ENCODE measurements at regions not wholly inside any gene's neighbourhood (a gene's known extent, or its start where the extent isn't known, plus 50 kb on each side); places are given as distances from the start of the nearest gene placed in this dataset.

DNA sequence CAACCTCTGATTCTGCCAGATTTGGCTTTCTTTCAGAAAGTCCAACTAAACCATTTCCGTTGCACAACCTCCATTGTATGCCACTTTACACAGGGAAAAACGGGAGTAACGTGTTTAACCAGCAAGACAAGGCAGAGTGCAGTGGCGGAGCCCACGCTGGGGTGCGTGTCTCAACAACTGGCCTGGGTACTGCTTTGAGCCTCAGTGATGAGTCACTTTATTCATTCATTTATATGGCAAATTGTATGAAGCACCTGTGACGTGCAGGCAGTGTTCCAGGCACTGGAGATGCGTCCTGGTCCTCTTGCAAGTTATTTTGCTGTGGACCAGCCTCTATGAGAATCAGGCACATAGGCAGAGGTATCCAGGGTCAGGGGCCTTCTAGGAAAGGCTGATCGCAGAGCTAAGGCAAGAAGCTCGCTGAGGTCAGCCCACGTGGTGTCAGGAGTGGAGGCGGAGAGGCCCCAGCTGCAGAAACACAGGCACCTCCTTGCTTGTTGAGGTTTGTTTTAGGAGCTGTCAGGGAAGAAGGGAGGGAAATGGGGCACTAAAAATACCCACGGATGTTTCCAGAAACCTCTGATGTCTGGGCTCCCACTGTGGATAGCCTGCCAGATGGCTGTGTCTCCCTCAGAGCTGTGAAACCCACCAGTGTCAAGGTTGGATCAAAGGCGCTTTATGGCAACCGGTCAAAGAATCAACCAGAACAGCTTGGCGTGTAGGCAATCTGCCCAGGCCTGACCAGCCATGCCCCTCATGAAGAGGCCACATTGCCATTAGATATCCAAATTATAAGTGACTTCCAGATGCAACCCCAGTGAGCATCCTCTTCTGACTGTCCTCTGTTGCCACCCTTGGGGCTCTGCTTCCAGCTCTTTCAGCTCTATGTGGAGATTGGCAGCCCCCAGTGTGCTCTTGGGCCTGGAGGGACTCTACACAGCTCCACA is 157.2 kb downstream of the CD83 start:
- no peak for DNase-seq (ENCODE audit: low read depth in 4 of 4, low spot score in 1 of 4)

DNA sequence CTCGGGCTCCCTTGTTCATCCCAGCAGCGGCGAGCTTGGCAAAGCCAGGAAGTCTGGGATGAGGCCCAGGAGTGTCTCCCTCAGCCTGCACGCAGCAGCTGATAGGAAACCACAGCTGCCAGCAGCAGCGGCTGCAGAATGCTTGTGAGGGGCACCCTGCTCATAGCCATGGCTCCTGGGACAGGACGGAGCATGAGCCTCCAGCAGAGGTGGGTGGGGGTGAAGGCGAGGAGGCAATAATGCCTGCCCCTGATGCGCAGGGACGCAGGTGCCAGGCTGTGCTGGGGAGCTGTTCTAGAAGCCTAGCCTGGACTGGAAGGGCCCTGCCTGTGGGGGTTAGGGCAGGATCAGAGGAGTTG is 157.9 kb downstream of the CD83 start:
- DNase-seq (ENCODE audit: low read depth in 4 of 4, low spot score in 1 of 4): no peak

DNA sequence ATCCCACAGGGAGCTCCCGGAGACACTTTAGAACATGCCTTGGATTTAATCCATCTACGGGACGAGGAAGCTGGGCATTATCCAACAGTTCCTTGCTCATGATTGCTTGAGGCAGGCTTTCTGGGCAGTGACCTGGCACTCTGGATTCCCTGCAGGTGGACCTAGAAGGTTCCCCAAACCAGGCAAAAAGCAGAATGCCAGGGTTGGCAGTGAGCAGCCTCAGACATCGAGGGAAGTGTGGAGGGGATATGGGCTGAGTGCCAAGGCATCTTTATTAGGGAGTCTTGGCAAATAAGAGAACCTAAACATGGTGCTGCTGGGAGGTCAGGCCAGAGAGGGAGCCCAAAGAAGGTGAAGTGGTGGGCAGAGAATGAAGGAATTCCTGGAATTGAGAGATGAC is 158.5 kb downstream of the CD83 start:
- DNase-seq (ENCODE audit: low read depth in 4 of 4, low spot score in 1 of 4): no peak

DNA sequence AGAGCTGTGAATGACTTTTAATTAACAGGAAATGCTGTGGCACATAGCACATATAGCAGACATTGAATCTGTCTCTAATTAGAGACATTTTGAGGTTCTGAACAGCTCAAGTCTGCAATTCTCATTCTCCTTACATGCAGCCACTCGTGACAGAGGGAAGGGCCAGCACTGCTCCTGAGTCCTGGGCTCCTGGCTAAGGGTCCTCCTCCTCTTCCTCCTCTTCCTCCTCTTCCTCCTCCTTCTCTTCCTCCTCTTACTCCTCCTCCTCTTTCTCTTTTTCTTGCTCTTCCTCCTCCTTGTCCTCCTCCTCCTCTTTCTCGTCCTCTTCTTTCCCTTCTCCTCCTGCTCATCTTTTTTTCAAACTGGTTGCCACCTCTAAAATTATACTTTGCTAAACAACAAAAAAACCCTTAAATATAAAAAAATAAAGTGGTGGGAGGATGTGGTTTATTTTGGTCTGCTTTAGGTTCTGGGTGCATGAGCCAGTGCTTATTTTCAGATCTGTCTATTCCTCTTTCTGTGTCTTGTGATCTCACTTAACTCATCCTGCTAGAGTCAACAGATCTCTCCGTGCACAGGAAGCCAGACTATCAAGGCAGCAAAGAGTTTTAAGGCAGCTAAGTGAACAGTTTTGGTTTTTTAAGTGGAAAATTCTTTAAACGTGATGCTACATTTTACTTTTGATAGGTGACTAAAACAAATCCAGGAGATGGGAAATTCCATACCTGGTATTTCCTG is 159.3 kb downstream of the CD83 start:
- no peak for DNase-seq (ENCODE audit: low read depth in 4 of 4, low spot score in 1 of 4)

DNA sequence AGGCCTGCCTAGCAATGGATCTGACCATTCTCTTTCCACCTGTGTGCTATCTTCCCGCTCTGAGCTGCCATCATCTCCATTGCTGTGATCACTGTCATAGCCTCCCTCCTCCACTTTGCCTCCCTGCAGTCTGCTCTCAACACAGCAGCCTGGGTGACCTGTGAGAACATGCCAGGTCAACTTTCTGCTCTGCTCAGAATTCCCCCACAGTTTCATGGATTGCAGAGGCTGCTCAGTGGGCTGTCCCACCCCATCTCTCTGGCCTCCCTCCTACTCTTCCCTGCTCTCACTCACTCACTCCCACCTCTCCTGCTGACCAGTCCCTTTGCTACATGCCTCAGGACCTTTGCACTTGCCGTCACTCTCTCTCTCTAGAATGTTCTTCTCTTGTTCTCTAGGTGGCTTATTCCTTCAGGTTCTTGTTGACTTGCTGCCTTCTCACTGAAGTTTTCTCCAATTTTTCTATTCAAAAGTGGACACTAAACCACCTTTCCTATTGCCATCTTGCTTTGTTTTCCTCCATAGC is 159.9 kb downstream of the CD83 start:
- DNase-seq (ENCODE audit: low read depth in 4 of 4, low spot score in 1 of 4): no peak

DNA sequence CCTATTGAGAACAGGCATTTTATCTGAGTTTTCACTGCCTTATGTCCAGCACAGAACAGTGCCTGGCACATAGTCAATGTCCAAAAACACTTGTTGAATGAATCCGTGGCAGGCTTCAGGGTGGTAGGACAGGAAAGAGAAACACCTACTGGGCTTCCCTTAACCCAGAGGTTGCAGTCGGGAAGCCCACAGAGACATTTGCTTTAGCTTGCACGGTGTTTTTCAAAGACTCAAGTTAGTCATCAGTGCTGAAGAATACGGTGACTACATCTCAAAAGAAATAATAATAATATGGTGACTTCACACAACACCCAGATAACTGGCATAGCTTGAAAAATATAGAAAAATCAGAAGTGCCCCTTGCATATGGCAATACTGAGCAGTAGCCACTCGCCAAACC is 160.4 kb downstream of the CD83 start:
- no peak for DNase-seq (ENCODE audit: low read depth in 4 of 4, low spot score in 1 of 4)

DNA sequence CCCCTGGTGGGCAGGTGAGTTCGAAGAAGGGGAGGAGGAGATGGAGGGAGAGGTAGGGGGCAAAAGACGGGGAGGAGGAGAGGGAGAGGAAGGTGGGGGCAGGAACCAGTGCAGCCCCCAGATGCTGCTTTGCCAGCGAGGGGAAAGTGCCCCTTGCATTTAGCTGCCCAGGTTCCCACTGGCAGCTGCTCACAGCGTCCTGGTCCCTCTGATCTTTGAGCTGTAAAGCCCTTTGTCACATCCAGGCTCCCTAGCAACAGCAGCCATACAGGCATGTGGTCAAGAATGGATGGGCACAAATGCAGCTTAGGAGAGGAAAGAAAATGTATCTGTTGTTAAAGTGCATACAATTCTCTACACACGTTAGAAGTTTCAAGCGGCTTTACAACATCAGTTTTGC is 160.9 kb downstream of the CD83 start:
- DNase-seq (ENCODE audit: low read depth in 4 of 4, low spot score in 1 of 4): no peak

DNA sequence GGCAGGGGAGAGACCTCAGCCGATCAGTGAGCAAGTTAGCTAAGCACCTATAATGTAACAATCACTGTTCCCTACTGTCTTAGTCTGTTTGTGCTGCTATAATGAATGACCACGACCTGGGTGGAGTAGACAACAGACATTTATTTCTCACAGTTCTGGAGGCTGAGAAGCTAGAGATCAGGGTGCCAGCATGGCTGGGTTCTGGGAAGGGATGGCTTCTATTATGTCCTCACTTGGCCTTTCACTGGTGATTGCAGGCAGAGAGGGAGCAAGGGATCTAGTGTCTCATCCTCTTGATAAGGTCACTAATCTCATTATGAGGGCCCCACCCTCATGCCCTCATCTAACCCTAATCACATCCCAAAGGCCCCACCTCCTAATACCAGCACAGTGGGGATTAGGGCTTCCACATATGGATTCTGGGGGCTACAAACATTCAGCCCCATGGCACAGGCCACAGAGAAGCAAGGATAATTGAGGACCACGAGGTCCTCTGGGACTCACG is 162.5 kb downstream of the CD83 start:
- no peak for DNase-seq (ENCODE audit: low read depth in 4 of 4, low spot score in 1 of 4)

DNA sequence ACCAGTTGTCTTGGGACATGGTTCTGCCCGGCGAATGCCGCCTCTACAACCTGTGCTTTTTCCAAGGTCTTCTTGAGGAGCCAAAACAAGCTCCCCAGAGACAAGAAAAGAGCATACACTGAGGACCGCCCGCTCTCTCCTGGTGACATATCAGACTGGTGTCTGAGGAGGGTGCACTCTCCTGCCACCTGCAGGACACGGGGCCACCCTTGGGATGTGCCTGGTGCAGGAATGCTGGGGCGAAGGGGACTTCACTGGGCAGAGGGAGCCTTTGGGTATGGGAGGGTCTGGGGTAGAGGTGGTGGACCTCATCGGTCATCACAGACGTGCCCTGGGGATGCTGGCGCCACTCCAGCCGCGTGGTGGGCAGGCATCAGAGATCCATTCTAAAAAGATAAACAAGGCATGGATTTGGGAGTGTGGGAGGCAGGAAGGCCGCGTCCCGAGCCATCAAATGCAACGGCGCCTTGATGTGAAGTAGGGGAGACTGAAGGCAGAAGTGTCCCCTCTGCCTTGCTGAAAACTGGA is 163.3 kb downstream of the CD83 start:
- DNase-seq (ENCODE audit: low read depth in 4 of 4, low spot score in 1 of 4): no peak

DNA sequence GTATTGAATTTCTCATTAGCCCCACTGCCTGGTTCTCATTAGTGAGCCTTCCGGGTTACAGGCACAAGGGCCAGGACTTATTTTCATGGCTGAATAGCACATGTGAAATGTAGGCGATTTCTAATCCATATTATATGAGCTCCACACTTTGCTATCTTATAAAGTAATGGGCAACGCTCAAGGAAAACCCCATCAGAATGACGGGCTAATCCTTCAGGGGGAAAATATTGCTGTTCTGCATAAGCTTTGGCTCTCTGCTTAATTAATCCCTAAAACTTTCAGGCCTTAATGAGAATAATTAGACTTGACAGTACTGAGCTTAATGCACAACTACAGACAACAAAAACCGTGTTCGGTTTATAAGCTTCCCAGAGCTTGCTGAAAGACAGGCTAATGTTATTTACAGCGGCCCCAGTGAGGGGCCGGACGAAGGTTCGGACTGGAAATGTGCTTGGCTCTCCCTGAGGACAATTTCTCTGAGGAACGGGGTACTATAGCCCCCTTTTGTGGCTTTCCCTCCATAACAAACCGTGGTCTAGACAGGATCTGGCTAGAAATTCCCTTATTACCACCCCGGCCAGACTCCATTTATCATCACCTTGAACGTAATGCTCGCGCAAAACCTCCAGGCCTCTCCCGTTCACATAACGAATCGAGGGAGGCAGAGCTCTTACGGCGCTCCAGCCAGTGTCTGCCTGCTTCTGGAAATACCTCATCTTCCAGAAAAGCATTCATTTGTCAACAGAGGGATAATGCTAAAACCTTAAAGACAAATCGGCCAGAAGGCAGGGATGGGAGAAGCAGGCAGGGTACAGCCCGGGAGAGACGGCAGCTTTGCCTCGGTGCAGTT is 164.5 kb downstream of the CD83 start:
- no peak for DNase-seq (ENCODE audit: low read depth in 4 of 4, low spot score in 1 of 4)

DNA sequence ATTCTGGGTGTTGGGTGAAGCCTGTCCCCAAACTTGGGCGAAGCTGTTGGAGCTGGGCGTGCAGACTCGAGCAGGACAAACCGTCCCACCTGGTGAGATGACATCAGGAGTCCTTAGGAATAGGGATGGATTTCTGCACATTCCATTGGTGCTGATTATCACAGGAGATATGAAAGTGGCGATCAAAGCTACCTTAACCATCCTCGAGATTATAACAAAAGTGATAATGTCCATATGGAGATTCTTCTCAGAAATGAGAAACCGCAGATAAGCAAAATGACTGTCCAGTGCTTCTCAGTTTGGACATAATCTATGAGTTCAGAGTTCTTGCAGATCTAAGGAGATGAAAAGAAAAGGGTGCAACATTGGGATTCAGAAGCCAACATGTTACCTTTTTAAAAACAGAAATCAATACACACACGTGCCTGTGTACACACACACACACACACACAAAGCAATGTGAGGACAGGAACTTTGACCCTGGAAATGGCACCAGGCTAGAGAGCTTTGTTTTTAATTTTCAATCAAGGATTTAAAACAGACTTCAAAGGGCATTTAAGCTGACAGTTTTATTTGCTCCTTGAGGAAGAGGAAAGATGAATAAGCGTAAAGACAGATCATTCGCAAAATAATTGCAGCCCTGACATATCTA is 165.4 kb downstream of the CD83 start:
- no peak for DNase-seq (ENCODE audit: low read depth in 4 of 4, low spot score in 1 of 4)

DNA sequence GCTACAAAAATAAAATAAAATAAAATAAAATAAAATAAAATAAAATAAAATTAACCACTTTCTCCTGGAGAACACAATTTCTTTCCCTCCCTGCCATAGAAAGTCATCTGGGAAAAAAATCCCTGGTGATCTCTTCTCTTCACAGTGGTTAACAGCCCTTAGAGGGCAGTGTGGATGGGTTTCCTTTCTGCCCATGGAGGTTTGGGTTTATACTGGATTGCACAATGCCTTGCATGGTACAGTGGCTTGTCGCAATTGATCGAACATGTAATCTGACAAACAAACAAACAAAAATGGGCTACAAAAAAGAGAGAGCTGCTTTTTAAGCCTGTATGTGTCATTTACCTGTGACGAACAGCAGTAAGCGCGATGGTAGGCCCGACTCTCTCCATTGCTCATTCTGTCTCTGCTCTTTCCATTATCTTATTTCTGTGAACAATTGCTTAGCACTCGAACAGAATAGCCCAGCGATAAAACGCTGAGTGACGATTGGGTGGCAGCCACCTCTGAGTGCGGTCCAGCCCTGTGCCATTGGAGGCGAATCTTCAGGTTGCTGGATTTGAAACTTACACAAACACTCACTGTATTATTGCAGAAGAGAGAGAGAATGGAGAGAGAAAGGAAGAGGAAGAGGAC is 166.1 kb downstream of the CD83 start:
- no peak for DNase-seq (ENCODE audit: low read depth in 4 of 4, low spot score in 1 of 4)

DNA sequence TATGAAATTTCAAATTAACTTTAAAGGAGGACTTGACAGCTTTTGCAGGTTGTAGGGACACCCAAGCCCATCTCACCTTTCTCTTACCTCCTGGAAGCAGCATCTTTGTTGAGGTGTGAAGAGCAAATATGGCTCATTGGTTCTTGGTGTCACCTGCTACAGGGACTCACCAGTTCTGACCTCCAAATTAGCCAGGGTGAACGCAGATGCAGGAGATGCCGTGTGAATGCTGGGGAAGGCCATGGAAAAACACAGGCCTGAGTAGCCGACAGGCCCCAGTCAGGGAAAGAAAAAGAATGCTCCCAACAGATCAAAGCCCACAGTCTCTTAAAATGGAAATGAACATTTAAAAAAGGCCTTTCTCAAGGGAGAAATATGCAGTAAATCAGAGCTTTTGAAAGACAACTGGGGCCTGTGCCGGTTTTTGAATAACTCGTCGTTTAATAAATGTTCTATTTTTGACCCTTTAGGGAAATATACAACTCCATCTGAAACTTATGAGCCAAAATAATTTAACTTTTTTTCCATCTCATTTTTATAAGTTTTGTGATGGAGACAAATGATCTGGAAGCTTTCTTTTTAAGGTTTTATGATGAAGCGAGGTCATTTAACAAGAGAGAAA is 167.5 kb downstream of the CD83 start:
- DNase-seq (ENCODE audit: low read depth in 4 of 4, low spot score in 1 of 4): no peak

DNA sequence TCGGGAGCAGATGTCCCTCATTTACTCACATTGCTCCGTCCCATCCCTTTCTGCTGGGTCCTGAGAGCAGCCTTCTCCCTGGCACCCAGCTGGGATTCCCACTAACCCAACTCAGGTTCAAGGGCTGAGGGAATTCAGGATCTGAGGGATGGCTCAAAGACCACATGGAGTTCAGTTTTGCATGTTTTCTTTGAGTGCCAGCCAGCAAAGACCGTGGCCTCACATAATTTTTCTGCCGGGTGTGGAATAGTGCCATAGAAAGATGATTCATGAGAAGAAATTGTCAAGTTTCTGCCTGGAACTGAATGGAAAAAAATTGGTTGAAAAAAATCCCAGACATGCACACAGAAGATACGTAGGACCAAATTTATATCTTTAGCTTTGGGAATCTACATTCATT is 168.6 kb downstream of the CD83 start:
- no peak for DNase-seq (ENCODE audit: low read depth in 4 of 4, low spot score in 1 of 4)

DNA sequence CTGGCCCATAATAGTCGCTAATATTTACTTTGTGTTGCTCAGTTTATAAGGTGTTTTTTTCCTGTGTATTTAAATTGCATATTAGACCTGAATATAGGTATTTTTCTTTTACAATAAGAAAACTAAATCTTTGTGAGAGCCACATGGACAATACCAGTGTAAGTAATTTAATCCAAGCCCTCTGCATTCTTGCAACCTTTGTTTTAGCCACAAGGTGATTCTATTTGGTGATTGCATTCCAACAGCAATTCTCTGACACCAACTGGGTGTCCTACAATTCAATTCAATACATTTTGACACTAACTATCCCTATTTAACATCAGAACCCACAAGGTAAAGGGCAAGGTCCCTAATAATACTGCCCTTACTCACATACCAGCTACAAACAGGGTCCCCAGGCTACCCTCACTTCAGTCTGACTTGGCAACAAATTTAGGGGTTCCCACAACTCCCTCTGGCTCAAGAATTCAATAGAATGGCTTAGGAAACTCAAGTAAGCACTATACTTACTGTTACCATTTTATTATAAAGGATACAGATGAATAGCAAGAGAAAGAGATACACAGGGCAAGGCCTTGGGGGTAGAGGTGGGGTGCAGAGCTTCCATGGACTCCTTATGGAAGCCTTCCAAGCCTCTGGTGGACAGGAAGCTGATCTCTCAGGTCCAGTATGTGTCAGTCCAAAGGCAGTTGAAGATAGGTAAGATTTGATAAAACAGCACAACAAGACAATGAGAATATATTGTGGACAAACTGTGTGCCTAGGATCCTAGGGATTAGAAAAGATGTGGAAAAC is 169.3 kb downstream of the CD83 start:
- DNase-seq (ENCODE audit: low read depth in 4 of 4, low spot score in 1 of 4): no peak

DNA sequence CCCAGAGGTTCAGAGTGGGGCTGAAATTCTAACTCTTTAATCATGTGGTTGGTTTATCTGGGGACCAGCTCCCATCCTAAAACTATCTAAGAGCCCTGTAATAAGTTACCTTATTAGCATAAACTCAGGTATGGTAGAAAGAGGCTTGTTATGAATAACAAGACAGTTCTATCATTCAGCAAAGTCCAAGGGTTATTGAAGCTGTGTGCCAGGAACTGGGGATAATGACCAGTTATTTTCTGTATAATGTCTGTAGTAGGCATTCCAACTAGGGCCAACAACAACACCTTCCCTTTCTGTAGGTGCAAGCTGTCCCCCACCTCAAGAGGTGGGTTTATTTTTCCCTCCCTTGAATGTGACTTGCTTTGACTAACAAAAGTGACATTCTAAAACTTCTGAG is 170.1 kb downstream of the CD83 start:
- DNase-seq (ENCODE audit: low read depth in 4 of 4, low spot score in 1 of 4): no peak

DNA sequence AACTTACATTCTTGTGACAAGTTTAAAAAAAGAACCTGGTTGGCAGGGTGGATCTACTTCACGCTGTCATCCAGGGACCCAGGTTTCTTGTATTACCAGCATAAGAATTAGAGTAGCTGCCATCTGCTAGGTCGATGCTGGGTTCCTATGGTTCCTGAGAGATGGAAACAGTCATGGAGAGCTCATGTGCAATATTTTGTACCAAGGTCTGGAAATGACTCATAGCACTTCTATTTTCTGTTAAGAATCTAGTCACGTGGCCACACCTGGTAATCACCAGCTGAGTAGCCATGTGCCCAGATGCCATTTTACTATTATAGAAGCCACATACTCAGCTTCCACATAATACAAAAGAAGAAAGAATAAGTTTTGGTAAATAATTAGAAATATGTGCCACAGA is 171.3 kb downstream of the CD83 start:
- DNase-seq (ENCODE audit: low read depth in 4 of 4, low spot score in 1 of 4): no peak

DNA sequence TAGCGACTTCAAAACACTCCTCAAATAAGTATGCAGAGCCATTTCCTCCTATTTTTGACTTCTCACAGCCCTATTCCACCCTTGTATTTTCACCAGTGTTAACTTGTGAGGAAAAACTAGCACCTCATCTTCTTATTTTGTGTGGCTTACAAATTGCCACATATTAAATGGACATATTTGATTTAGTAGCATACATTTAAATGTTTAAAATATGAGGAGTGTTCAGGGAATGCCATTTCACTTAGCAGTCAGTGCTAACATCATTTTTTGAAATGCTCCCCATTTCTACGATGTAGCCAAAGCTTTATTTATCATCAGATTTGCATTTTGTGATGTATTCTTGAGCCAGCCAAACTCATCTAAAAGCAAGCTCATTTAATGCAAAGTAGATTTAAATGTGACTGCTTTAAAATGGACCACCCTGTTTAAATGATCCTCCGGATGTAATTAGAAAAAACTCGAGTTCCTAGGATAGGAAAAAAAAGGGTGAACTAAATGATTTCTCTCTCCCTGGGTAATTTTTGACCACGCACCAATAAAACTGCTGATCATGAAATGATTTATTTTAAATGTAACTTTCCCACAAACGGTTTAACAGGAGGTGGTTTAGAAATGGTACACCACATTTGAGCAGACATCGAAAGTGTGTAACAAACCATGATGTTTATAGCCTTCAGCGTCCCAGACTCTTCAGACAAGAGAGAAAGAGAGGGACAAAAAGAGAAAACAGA is 172.6 kb downstream of the CD83 start:
- DNase-seq (ENCODE audit: low read depth in 4 of 4, low spot score in 1 of 4): no peak
